ENCODE measurements at regions not wholly inside any gene's neighbourhood (a gene's known extent, or its start where the extent isn't known, plus 50 kb on each side); places are given as distances from the start of the nearest gene placed in this dataset.

DNA sequence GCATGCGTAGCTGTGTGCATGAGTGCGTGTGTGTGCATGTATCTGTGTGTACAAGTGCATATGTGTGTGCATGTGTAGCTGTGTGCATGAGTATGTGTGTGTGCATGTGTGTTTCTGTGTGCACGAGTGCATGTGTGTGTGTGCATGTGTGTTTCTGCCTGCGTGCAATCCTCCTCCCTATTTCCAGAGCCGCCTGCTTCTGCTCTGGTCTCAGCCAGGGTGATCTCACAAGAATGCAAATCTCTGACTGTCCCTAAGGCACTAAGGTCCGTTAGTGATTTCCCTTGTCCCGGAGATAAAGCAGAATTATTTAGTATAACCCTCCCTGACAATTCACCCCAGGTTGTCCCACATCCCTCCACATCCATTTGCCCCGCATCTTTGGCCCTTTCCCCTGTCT lies 530.3 kb downstream of the TCERG1L start:
- DNase-seq = no peak

DNA sequence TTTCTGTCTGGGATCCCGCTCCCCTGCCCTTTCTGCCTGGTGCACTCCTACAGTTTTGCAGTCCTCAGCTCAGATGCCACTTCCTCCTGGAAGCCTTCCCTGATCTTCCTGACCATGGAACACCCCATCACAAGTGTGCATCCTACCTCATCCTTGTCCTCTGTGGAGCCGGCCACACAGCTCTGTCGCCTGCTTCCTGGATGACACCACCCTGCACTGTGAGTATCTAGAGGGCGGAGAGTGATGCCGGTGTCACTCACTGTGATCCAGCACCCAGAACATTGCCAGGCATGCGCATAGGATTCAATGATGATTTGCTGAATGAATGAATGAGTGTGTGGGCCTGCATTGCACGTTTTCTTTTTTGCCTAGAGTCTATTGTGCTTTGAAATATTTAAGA lies 529.9 kb downstream of the TCERG1L start:
- DNase-seq = no peak

DNA sequence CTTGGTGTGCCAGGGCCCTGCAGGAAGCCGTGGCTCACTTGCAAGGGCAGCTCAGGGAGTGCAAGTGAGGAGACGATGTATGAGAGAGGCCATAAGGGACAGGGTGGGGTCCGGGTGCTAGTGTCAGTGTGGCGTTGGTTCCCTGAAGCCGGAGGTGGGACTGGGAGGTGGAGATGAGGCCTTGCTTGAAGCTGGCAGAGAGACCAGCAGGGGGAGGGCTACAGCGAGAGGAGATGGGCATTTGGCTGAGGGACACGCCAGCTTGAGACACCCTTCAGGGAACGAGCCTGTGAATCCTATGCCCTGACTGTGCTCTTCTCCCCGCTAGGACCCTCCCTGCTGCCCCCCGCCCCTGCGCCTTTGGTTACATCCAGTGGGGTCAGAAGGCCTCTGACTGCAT lies 529.1 kb downstream of the TCERG1L start:
- DNase-seq = no peak

DNA sequence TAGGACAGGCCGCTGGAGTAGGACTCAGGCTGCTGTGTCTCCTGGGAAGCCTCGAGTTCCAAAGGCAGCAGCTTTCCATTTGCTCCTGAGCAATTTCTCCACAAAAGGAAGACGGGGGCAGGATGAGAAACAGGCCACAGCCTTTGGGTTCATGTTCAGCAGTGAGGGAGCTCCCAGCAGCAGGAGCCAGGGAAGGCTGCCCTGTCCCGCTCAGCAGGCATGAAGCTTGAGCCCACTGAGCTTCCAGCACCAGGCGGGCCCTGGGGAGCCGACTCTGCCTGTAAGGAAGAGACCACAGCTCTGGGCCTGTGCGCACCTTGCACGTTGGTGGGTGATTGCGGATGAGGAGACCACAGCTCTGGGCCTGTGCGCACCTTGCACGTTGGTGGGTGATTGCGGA lies 527.2 kb downstream of the TCERG1L start:
- no peak for DNase-seq

DNA sequence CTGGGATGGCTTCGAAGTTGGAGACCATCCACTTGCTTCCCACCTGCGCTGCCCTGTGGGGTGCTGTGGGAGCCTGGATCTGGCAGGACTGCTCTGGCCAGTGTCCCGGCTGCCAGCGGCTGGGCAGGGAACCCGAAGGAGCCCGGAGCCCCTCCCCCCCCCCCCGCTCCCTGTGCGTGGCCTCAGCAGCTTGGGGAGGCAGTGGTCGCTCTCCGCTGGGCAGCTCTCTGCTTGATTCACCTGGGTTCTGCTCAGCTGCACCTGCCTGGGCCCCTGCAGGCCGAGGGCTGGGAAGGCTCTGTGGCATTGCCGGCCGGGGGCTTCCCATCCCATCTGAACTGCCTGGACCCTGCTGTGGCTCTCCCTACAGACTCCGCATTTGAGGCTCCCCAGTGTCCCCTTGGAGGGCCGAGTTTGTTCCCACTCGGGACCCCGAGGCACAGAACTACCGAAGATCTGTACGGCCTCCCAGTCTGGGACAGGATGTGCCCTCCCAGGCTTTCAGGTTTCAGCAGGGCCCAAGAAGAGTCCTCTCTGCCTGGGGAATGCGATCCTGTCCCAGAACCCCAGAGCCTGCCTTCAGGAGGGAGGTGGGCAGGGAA lies 525.1 kb downstream of the TCERG1L start:
- DNase-seq = no peak

DNA sequence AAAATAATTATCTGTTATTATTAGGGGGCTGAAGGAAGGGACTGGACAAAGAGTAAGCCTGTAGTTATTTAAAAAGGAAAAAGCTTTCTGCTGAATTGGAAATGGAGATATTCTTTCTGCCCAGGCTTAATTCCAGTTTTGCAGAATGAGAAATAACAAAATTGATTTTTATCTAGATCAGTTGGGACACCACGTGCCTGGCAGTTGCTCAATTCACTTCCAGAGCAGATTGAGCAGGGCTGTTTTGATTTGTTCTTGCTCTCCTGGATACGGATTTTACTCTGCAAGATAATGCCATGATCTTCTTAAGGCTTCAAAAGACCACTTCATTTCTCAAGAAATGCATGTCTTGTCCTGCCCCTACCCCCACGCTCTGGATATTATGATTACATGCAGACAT lies 524.3 kb downstream of the TCERG1L start:
- DNase-seq = no peak

DNA sequence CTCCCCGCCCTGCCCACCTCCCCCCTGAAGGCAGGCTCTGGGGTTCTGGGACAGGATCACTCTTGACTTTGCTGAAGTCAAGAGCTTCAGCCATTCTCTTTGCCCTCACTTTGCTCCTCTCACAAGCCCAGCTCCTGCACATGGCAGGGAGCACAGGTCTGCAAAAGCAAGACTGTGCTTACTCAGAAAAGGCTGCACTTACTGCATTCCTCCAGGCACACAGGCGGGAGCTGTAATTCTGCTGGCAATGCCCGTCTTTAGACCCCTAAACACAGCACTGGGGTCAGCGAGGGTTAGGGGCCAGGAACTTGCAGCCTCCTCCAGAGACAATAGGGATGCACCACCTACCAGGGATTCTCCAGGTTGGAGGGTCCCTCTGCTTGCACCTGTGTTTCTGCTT lies 523.7 kb downstream of the TCERG1L start:
- DNase-seq = no peak

DNA sequence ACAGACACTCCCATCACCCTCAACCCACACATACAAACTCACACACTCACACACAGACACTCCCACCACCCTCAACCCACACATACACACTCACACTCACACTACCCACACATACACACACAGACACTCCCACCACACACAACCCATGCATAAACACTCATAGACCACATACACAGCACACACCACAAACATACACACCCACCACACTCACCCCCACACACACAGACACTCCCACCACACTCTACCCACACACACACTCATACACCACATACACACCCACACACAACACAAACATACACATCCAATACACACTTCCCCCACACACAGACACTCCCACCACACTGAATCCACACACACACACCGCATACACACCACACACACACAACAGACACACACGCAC lies 521.2 kb downstream of the TCERG1L start:
- no peak for DNase-seq

DNA sequence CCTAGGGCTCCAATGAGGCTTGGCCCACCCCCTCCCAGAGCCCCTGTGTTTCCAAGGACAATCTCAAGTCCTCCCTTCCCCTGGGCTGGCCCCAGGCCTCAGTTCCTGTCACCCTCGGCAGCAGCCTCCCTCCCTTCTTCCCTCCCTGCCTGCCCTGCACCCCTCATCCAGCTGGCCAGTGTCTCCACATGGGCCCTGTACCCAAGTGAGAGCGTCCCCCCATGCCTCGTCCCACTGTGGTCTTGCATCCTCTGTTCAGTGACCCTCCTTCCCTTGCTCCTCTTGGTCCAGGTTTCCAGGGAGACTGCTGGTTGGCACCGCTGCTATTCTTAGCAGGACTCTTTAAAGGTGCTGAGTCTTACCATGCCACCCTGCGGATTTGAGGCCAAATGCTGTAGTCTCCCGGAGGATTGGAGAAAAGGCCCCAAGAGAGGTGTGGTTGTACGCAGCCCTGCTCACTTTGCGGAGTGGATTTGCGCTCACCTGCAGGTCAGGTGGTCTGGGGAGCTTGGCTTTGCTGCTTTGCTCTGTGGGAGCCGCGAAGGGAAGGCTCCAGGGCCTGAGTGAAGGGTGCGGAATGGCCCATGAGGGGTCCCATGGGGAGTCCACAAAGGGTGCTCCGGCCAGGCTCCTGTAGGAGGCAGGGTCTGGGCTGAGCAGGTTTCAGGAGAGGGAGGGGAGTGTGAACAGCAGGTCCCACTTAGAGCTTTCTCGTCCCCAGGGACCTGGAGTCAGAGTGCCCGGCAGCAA lies 519.2 kb downstream of the TCERG1L start:
- no peak for DNase-seq

DNA sequence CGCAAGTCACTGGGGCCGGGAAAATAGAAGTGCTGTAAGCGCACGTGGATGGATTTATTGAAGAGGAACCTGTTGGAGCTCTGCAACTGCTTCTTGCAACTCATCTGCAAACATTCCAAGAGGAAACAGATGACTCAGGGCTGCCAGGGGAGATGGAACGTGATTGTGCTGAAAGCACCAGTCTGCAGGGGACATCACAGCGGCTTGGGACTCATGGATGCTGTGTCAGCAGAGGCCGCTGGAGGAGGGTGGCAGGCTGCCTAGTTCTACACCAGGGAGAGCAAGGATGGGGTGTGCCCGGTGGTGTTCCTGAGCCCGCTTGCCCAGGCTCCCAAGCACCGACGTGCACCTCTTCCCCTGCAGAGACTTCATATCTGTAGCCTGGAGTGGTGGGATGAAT lies 515.7 kb downstream of the TCERG1L start:
- DNase-seq = no peak

DNA sequence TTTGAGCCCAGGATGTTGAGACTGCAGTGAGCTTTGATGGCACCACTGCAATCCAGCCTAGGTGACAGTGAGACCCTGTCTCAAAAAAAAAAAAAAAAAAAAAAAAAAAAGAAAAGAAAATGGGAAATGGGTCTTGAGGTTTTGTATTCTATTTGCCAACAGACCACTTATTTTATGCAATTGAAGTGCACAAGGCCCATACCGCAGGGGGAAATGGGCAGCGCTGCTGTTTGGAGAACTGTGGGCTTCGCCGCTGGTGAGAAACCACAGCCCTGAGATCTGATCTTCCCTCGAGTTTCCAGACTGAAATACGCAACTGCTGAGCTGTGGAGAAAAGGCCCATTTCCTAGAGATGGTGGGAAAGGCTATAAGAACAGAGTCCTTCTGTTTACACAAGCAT lies 512.0 kb downstream of the TCERG1L start:
- DNase-seq = no peak

DNA sequence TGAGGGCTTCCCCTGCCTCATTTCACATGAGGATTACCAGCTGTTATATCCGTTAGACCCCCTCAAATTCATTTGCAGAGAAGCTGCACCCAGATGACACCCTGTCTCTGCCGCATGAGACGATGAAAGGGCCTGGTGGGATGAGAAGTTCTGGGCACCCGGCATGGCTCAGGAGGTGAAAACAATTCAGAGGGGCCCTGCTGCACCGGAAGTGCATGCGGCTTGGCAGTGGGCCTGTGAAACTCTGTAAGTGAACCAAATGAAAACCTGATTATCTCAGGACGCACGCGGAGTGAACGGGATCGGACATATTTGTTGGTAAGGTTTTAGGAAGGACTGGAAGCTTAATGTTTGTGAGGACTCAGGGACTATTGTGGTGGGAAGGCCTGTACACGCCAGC lies 511.2 kb downstream of the TCERG1L start:
- DNase-seq = no peak

DNA sequence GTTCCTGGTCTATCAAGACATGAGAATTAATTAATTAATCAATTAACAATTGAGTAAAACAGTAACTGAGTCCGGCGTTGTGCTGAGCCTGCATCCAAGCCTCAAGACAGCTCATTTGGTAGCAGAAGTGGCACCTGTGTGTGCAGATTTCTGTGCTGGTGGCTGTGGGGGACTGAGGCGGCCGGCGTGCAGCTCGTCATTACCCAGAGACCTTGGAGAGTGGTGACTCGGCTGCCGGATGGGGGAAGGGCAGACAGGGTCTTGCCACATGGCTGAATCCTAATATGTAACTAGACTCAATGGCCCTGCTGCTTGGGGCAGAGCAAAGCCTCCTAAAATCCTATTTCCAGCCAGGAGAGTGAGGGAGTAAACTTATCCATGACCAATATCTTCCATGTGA lies 510.2 kb downstream of the TCERG1L start:
- no peak for DNase-seq

DNA sequence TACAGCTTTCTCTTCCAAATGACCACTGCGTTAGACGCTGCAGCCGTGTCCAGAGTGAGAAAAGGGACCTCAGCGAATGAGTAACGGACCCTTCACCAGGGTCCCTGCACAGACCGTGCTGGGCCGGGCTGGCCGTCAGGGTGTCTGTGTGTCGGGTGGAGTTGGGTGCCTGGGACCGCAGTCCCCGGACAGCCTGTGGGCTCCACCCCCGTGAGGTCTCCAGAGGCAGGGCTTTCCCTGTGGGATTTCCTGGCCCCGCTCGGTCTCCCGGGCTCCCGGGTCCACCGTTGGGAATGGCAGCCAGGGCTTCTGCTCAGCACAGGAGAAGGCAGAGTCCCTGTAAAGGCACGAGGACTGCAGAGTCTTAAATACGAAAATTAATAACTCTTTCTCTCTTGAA lies 509.7 kb downstream of the TCERG1L start:
- DNase-seq = no peak

DNA sequence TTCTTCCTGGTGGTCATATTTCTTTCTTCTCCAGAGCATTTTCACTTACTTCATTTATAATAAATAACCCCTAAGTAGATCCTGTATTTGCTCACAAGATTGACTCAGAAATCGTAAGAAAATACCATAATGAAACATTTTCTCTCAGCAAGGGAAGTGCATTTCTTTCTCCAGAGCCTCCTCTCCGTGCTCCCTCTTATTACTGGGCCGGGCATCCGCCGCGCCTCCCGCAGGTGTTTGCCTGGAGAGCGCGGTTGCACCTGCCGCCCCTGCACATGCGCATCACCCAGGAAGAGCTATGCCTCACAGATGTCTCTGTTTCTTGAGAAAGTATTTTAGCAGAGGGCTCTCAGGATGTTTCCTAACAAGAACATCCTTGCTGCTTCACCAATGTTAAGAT lies 509.2 kb downstream of the TCERG1L start:
- DNase-seq = no peak

DNA sequence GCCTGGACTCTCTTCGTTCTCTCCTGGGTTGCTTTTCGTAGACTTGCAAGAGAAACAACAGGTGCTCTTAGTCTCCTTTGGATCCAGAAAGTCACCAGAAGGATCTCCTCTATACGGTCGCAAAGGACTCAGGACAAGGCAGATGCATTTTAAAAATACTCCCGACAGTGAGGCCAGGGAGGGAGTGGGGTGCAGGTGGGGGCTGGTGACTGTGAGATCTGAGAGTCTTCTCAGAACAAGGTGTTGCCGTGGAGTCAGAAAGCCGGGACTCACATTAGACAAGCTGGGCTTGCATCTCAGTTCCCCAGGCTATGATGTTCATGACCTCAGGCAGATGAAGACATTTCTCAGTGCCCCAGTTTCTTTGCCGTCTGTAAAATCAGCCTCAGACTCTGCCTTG lies 507.2 kb downstream of the TCERG1L start:
- no peak for DNase-seq

DNA sequence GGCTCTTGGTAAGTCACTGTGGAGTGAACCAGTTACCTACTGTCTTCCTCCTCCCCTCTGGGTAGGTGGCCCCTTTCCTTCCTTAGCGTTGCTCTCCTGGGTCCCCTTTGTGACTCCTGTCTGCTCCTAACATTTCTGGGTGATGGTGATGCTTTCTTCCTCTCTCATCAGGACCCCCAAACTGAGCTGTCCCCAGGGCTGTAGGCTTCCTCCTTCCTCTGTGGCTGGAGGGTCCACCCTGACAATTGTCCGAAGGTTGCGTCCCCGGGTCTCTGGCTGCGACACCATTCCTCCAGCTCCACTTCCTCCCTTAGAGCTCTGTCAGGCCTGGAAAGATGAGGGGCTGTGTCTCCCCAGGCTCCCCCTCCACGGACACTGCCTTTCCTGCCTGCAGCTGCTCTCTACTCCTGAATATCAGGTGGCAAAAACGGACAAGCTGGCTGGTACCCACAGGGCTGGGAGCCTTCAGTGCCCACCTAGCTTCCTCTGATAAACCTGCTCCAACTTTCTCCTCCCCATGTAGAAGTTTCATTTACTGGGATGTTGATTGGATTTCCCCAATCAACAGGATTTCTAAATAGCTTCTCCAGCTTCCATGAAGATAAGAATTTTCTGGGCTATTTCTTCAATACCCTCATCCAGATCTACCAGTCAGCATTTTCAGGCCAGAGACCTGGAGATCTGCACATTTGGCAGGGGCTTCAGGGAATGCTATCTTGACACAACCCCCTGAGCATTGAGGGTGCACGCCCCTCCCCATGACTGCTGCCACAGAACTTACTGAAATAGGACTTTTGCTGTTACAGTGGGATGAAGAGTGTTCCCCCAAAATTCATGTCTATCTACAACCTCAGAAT lies 506.5 kb downstream of the TCERG1L start:
- DNase-seq = no peak

DNA sequence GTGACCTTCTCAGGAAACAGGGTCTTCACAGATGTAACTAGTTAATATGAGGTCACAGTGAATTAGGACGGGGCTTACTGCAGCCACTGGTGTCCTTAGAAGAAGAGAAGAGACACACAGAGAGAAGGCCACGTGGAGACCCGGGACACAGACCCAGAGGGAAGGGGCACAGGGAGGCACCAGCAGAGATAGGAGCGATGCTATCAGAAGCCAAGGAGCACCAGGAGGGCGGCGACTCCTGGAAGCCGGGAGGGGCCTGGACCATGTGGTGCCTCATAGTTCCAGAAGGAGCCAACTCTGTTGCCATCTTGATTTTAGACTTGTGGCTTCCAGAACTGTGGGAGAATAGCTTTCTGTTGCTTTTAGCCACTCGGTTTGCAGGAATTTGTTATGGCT lies 505.9 kb downstream of the TCERG1L start:
- DNase-seq = no peak

DNA sequence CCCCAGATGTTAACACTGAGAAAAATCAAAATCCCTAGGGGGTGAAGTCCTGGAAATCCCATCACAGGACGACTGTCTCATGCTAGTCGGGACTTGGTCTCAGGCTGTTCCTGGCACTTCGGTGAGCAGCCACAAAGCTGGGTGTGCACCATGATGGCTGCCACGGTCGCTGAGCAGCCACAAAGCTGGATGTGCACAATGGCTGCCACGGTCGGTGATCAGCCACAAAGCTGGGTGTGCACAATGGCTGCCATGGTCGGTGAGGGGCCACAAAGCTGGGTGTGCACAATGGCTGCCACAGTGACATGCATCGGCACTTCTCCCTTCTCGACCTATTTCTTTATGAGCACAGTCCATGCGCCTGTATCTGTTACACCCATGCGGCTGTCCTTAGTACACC lies 505.1 kb downstream of the TCERG1L start:
- no peak for DNase-seq

DNA sequence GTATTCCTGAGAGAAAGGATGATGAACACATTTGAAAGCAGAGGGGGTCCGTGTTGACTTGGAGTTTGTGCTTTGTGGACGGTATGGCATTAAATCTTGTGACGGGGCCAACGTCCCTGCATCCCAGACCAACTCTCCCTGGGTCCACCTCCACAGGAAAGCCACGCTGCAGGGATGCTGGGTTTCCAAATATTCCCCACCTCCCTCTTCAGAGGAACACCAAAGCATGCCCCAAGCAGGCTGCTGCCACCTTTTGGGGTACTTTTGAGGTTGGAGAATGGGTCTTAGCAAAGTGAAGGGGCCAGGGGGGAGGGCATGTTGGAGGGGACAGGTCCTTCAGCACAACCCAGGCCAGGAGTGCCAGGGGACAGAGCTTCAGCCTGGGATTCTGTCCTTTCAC lies 504.4 kb downstream of the TCERG1L start:
- no peak for DNase-seq

DNA sequence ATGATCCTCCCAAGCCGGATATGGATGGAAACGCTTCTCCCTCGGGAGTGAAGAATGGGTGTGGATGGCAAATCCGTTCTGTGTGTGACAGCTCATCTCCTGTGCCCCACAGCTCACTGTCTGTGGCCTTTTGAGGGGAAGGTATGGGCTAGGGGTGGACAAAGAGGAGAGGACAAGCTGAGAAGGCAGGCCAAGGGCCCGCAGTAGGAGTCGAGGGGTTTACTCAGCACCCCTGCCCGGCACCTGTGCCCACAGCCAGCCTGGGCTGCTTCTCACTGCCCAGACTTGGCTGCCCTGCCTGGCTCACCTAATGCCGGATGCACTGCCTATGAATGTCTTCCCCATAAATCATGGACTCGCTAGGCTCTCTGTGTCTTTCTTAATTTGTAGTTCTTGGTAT lies 503.8 kb downstream of the TCERG1L start:
- no peak for DNase-seq

DNA sequence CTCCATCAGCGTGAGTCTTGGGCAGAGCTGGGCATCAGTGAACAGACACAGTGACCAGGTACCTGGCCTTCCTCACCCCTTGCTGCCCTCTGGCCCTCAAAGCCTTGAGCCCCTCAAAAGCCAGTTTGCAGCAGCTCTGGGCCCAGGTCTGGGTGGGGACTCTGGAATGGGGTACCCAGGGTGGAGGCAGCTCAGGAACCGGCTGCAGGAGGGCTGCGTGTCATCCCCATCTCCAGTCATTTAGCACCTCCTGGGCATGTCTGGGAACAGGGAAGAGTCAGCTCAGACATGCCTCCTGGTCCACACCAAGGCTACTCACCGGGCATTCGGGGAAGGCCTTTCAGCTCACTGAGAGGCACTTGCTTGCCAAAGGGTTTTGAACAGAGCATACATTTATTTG lies 503.3 kb downstream of the TCERG1L start:
- DNase-seq = no peak

DNA sequence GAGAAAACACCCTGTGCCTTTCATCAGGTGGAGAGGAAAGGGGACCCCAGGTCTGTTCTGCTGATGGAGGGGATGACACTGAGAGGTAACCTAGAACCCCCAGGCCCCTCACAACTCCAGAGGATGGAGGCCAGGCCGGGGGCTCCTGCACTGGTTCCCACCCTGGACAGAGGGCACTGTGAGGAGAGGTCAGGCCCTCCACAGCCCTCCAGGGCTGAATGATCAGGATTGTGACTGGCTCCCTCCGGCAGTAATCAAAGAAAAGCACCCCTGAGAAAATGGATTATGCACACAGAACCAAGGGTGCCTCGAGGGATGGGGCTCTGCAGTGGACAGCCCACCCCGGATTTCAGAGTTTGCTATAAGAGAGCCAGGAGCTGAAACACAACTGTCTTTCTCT lies 502.8 kb downstream of the TCERG1L start:
- no peak for DNase-seq

DNA sequence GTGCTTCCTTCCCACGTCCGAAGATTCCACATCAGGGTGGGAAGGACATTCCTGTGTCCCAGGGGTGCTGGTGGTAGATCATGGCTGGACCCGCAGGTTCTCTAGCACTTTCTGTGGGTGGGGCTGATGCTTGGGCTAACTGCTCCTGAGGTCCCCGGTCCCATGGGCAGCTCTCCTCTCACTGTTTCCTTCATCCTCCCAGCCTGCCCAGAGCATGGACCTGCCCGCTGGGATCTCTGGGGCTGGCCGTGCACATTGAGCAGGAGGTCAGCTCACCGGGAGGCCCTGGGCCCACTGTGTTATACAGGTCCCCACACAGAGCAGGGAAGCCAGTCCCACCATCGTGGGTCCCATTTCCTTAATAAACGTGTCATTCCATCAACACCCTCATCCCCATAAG lies 502.3 kb downstream of the TCERG1L start:
- no peak for DNase-seq

Data from NCI-H1105 treated with DMSO at 0.1 percent for 48 hours (cell line).